GM12872 (cell line): ENCODE measurements at regions not wholly inside any gene's neighbourhood (a gene's known extent, or its start where the extent isn't known, plus 50 kb on each side); places are given as distances from the start of the nearest gene placed in this dataset.

ENCODE experiments used
- TF ChIP-seq, protein P1 (sequence below): IDR thresholded peaks from 3 replicates; pipeline ENCODE4 v1.5.1; 2011; ENCODE audit warnings: low read depth, mild to moderate bottlenecking, low read length, moderate library complexity; ENCODE audit not compliant: insufficient read depth

DNA sequence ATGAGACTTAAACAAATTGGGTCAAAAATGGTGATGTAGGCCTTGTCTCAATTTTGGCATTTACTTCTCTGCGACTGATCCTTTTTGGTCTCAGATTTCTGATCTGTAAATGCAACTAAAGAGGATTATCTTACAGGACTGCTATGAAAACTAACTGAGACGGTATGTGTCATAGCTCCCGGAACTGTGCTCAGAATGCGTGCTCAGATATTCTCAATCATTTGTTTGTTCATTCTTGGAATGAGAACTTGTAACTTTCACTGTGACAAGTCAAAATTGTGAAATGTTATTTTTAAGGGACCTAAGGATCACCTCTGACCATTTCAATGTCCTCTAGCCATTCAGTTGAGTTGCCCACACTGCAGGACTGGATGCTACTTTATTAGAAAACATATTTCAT lies 498.2 kb upstream of the PIK3C3 start:
- TF ChIP-seq, protein P1, sequence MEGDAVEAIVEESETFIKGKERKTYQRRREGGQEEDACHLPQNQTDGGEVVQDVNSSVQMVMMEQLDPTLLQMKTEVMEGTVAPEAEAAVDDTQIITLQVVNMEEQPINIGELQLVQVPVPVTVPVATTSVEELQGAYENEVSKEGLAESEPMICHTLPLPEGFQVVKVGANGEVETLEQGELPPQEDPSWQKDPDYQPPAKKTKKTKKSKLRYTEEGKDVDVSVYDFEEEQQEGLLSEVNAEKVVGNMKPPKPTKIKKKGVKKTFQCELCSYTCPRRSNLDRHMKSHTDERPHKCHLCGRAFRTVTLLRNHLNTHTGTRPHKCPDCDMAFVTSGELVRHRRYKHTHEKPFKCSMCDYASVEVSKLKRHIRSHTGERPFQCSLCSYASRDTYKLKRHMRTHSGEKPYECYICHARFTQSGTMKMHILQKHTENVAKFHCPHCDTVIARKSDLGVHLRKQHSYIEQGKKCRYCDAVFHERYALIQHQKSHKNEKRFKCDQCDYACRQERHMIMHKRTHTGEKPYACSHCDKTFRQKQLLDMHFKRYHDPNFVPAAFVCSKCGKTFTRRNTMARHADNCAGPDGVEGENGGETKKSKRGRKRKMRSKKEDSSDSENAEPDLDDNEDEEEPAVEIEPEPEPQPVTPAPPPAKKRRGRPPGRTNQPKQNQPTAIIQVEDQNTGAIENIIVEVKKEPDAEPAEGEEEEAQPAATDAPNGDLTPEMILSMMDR, result no peak

DNA sequence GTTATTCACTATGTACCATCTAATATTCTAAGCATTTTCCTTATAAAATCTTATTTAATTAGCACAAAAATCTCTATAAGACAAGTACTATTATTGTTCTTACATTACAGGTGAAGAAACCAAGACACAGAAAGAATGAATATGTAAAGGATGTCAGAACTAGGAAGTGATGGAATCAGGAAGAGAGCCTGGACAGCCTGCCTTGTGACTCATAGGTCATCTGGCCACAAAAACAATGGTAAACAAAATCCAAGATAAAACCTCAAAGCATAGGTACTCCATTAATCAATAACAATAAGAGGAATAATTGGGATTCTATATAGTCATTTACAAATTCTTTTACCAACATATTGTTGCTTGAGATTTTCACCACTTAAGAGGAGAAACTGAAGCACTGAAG lies 505.4 kb upstream of the PIK3C3 start:
- TF ChIP-seq, protein P1, result no peak

DNA sequence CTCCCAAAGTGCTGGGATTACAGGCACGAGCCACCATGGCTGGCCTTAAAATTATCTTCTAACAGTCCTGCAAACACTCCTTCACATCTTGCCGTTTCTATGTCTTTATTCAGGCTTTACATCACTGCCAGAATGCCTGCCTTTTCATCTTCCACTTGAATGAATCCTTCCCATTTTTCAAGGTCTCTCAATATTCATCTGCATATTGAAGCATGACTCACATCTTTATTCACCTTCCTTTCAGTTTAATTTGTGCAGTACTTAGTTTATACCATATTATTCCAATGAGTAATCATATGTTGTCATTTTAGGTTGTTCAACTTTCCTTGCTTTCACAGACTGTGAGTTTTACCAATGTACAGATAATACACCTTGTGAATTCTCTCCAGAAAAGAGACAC lies 510.1 kb upstream of the PIK3C3 start:
- TF ChIP-seq, protein P1, result no peak

DNA sequence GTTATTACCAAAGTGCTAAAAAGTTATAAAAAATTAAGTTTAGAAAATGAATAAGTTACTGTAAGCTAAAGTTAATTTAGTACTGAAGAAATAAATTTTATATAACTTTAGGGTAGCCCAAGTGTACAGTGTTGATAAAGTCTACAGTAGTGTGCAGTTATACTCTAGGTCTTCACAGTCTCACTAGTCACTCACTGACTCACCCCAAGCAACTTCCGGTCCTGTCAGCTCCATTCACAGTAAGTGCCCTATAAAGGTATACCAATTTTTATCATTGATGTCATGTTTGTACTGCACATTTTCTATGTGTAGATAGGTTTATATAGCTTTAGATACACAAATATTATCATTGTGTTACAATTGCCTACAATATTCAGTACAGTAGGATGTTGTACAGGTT lies 518.3 kb upstream of the PIK3C3 start:
- TF ChIP-seq, protein P1, result no peak

DNA sequence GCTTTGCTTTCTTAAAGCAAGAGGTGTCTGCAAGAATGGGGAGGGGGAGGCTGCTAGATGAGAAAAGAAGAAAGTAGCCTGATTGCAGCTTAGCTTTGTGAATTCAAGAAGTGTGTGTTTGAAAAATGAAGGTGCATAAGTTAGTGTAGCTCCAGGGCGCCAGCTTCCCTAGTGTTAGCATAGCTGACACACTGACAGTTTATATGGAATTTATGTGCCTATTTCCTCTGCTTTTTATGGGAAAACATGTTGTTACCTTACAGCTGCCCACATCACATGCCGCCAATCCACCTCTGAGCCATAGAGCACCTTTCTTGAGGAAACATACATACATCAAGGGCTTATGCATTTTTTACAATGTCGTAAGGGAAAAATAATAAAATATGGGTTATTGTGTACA lies 536.4 kb upstream of the PIK3C3 start:
- TF ChIP-seq, protein P1, result no peak

DNA sequence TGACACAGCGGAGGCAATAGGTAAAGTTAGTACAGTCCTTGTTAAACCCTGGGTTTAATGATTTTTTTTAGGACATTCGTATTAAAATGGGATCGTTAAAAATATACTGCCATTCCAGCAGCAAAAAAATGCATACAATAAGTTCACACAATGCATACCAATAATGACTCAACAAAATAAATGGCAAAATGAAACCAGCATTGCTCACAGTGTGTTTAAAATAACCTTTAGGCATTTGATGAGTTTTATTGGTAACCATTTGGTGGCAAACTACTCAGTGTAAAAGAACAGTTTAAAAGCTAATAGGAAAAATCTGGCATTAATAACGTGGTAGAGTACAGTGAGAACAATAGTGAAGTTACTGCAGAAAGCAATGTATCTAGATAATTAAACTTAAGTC lies 539.0 kb upstream of the PIK3C3 start:
- TF ChIP-seq, protein P1, result no peak

DNA sequence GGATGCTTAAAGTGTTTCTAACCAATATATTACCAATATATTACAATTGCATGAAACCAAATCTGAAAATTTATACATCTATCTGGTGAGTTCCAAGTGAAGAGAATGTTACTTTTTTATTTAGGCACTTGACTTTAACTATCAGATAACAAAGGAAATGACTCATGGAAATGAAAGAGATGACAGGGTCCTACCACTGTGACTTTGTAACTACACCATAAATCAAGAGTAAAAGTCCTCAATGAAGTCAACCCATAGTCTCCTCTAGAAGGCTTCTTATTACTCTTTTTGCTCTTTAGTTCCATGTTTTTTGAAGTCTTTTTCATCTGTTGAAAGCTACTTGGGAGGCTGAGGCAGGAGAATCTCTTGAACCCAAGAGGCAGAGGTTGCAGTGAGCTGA lies 545.0 kb upstream of the PIK3C3 start:
- TF ChIP-seq, protein P1, result no peak

DNA sequence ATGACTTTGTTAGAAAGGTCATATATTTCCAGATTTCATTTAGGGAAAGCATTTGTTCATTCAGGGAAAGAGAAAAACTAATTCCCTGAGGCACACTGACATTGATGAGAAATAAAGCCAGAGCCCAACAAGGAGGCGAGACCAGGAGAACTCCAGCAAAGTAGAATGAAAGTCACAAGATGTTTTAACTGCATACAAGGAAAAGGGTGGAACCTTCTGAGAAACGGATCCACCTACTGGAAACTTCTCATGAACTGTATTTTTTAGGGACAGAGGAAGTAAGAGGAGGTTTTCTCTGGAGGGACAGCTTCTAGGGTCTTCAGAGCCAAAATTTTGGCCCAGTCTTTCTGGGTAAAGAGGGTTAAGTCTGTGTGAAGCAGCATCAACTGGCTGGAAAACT lies 548.2 kb upstream of the PIK3C3 start:
- TF ChIP-seq, protein P1, result no peak
